Activated CD8-positive, alpha-beta T cell treated with anti-CD3 and anti-CD28 coated beads, Interleukin-2, amount 10 ng/mL, durations not matched to agents 7 days and 5 days (primary cell): ENCODE measurements at regions not wholly inside any gene's neighbourhood (a gene's known extent, or its start where the extent isn't known, plus 50 kb on each side); places are given as distances from the start of the nearest gene placed in this dataset.

Source experiments
- ATAC-seq: fragments of 150-1000 bp; cut with Tn5 transposase; one replicate; pipeline ENCODE4 v1.10.0; 2021; ENCODE audit warnings: moderate library complexity
- CTCF ChIA-PET: fragments of 350-600 bp; sonication (Branson Sonifier 250); formaldehyde crosslinking; loops from one replicate; lab custom pipeline; 2021; ENCODE audit warnings: antibody characterized with exemption; lab: Charles Lee
- POLR2A ChIA-PET: fragments of 350-600 bp; sonication (Branson Sonifier 250); formaldehyde crosslinking; loops from one replicate; lab custom pipeline; 2021; ENCODE audit warnings: antibody characterized with exemption; lab: Charles Lee
- DNase-seq: peaks from one replicate; pipeline ENCODE4 v3.0.0-alpha.2; 2020
- H3K27ac Mint-ChIP-seq: one replicate; pipeline ENCODE4 v1.8.0; 2021; ENCODE audit warnings: mild to moderate bottlenecking, mixed read lengths
- H3K27me3 Mint-ChIP-seq: one replicate; pipeline ENCODE4 v1.8.0; 2021; ENCODE audit warnings: low read depth, mixed read lengths
- H3K36me3 Mint-ChIP-seq: one replicate; pipeline ENCODE4 v1.8.0; 2021; ENCODE audit warnings: low read depth, mixed read lengths
- H3K4me1 Mint-ChIP-seq: one replicate; pipeline ENCODE4 v1.8.0; 2021; ENCODE audit warnings: low read depth, mixed read lengths
- H3K4me3 Mint-ChIP-seq: one replicate; pipeline ENCODE4 v1.8.0; 2021; ENCODE audit warnings: mild to moderate bottlenecking, mixed read lengths
- H3K9me3 Mint-ChIP-seq: one replicate; pipeline ENCODE4 v1.8.0; 2022; ENCODE audit warnings: mixed read lengths; ENCODE audit not compliant: insufficient read depth

DNA sequence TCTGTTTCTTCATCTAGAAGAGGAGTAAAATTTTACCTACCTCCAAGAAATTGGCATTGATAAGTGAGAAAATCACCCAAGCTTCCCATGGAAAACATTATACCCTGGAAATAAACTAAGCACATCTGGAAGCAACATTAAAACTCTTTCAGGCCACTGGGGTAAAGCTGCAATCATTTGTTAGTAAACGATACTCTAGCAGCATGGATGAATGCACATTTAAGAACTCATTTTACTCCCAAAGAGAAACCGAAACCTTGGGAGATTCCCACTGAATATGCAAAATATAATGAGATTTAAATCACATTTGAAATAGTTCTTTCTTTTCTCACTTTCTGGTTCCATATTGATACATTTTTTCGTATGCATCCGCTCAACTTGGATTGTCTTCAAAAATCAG lies 467.5 kb downstream of the EFNA5 start:
- no peak for ATAC-seq
- no peaks in the 10 kb centered on the region for H3K27me3 Mint-ChIP-seq
- no peak overlapping the region for H3K27ac Mint-ChIP-seq
- peaks cover 3% of the 10 kb centered on the region for H3K9me3 Mint-ChIP-seq
- DNase-seq: no peak
- ChIA-PET POLR2A (no interaction called here), CTCF (no interaction called here)
- no peak overlapping the region for H3K4me3 Mint-ChIP-seq
- H3K4me1 Mint-ChIP-seq: no peaks in the 10 kb centered on the region
- H3K36me3 Mint-ChIP-seq: no peaks in the 10 kb centered on the region

DNA sequence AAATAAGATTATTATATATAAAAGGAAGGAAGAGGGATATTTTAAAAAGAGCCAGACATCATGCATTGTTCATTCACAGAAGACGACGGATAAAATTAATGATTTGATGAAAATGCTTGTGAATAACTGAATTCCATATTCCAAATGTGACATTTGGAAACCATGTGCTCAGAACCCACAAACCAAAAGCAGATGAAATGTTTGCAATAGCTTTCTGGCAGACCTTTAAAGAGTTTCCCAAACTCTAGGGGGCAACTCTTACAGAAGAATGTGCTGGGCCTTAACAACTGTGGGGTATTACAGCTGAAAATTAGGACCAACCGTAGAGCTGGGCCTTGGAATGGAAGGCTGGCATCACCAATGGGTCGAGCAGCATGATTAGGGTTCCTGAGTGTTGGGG lies 471.0 kb downstream of the EFNA5 start:
- Mint-ChIP-seq H3K4me1 (no peaks in the 10 kb centered on the region), H3K4me3 (no peak overlapping the region), H3K27ac (no peak overlapping the region), H3K27me3 (no peaks in the 10 kb centered on the region), H3K9me3 (no peaks in the 10 kb centered on the region), H3K36me3 (no peaks in the 10 kb centered on the region)
- ChIA-PET CTCF (no interaction called here), POLR2A (no interaction called here)
- no peak for DNase-seq
- ATAC-seq: no peak

DNA sequence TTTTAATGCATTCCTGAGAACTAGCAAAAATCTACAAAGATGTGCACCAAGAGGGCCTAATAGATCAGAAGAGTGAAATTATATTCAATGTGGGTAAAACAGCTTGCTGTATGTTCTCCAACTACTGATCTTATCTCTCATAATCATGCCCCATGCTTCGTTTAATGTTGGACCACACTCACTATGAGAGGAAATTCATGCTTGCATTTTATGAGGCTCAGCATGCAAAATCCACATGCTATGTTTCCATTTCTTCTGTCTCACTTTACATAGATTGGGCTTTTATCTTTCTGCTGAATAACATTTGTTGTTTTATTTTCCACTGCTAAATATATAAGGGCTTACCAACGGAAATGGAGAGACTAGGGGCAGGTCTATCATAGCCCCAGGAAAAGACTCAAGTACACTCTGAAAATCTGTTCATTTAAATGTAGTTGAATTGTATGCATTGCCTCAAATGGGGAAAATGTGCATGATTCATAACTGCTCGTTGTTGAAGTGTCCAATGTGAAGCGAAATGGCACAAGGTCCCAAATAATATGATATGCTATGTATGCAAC lies 474.2 kb downstream of the EFNA5 start:
- ATAC-seq (no peak), DNase-seq (no peak)
- POLR2A ChIA-PET: no interaction called here
- Mint-ChIP-seq H3K9me3 (no peaks in the 10 kb centered on the region), H3K27me3 (no peaks in the 10 kb centered on the region), H3K36me3 (no peaks in the 10 kb centered on the region), H3K4me3 (no peak overlapping the region), H3K27ac (no peak overlapping the region), H3K4me1 (no peaks in the 10 kb centered on the region)
- CTCF ChIA-PET: no interaction called here

DNA sequence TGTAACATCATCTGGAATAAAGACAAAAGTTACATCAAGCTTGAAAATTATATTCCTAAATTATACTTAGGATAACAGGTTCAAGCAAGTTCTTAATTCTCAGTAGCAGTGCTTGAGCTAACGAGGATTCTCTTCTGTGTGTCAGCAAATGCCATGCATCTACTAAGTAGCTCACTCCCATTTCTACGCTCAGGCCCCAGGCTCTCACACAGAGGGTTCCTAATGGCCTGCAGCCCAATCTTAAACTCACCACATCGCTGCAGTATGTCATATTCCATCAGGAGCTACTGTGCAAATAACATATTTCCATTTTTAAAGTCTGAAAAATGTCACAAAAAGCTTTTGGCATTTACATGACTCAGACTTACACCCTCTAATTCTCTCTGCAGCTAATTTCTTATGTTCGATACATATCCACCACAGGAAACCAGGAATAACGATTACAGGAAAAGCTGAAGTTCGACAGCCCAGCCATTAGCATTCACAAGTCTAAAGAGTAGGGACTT lies 474.8 kb downstream of the EFNA5 start:
- Mint-ChIP-seq H3K36me3 (no peaks in the 10 kb centered on the region), H3K4me3 (no peak overlapping the region), H3K4me1 (no peaks in the 10 kb centered on the region), H3K27ac (no peak overlapping the region), H3K27me3 (no peaks in the 10 kb centered on the region), H3K9me3 (no peaks in the 10 kb centered on the region)
- DNase-seq: no peak
- no peak for ATAC-seq
- ChIA-PET POLR2A (no interaction called here), CTCF (interaction anchor here (0.6 kb wide), 1 partner anchor 1926 kb away, joined by 3 read pairs; no protein-coding TSS in a partner anchor)

DNA sequence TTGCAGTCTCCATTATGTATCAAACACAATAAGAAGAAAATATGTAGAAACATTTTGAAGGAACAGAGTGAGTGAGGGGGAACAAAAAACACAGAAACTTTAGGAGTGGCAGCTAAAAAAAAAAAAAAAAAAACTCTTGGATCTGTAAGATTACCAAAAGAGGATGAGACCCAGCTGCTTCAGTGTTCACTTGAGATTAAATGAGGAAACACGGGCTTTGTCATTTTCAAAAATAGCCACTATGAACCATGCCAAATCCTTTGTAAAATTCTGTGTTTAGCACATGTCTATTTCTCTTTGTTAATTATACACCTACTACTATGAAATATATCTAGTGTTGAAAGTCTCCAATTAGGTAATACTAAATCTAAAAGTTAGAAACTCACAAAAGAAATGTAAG lies 485.9 kb downstream of the EFNA5 start:
- Mint-ChIP-seq H3K36me3 (no peaks in the 10 kb centered on the region), H3K9me3 (no peaks in the 10 kb centered on the region), H3K27ac (no peak overlapping the region), H3K27me3 (no peaks in the 10 kb centered on the region), H3K4me3 (no peak overlapping the region), H3K4me1 (no peaks in the 10 kb centered on the region)
- POLR2A ChIA-PET: no interaction called here
- DNase-seq: no peak
- CTCF ChIA-PET: no interaction called here
- no peak for ATAC-seq

DNA sequence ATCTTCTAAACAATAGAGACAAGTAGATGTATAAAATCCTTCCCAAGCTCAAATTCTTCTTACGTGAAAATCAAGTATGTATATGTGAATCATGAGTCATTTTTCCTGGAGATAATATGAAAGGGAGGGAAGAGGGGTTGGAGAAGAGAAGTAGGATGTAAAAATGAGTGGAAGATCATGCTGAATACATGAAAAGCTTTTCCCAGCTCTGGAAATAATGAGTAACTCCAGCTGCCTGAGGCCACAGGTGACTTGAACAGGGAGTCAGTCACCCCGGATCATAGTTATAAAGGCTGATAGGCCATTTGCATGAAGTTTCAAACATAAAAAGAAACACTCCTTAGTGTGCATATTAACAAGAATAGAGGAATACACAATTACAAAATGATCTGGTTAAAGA lies 486.7 kb downstream of the EFNA5 start:
- CTCF ChIA-PET: no interaction called here
- no peaks in the 10 kb centered on the region for H3K27me3 Mint-ChIP-seq

DNA sequence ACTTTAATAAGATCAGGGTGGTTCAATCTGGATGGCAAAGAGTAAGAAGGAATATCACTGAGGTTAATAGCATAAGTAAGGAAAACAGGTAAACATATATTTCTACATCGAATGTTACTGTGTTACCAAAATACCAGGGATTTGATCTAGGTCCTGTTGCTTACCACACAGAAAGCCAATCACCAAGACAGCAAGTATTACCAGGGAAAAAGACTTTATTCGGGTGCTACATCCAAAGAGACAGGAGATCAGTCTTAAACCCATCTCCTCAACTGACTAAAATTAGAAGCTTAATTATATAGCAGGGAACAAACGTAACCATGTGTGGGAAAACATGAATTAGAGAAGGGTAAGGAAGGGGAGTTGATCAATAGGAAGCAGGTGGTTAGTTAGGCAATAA lies 500.1 kb downstream of the EFNA5 start:
- ChIA-PET POLR2A (no interaction called here), CTCF (no interaction called here)
- Mint-ChIP-seq H3K27me3 (no peaks in the 10 kb centered on the region), H3K36me3 (no peaks in the 10 kb centered on the region), H3K27ac (no peak overlapping the region), H3K9me3 (peaks cover 7% of the 10 kb centered on the region), H3K4me1 (no peaks in the 10 kb centered on the region), H3K4me3 (no peak overlapping the region)
- no peak for ATAC-seq
- DNase-seq: no peak

More for the DNA sequence above, 486.7 kb downstream of the EFNA5 start:
- no peaks in the 10 kb centered on the region for H3K4me1 Mint-ChIP-seq
- POLR2A ChIA-PET: no interaction called here
- no peaks in the 10 kb centered on the region for H3K36me3 Mint-ChIP-seq
- DNase-seq: no peak
- no peak for ATAC-seq
- no peak overlapping the region for H3K4me3 Mint-ChIP-seq
- no peaks in the 10 kb centered on the region for H3K9me3 Mint-ChIP-seq
- H3K27ac Mint-ChIP-seq: no peak overlapping the region

DNA sequence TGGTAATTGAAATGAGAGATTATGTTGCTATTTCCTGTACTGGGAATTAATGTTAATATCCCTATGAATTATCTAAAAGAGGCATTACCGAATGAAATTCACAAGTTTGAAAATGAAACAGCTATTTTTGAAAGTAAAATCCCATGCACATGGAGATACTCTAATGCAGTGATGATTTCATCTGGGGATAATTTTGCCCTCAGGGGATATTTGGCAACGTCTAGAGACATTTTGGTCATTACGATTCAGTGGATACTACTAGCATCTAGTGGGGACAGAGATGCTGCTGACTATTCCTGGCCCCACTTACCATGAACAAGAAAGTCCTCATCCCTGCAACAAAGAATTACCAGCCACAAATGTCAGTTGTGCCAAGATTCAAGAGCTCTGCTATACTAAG lies 500.9 kb downstream of the EFNA5 start:
- H3K4me3 Mint-ChIP-seq: no peak overlapping the region

DNA sequence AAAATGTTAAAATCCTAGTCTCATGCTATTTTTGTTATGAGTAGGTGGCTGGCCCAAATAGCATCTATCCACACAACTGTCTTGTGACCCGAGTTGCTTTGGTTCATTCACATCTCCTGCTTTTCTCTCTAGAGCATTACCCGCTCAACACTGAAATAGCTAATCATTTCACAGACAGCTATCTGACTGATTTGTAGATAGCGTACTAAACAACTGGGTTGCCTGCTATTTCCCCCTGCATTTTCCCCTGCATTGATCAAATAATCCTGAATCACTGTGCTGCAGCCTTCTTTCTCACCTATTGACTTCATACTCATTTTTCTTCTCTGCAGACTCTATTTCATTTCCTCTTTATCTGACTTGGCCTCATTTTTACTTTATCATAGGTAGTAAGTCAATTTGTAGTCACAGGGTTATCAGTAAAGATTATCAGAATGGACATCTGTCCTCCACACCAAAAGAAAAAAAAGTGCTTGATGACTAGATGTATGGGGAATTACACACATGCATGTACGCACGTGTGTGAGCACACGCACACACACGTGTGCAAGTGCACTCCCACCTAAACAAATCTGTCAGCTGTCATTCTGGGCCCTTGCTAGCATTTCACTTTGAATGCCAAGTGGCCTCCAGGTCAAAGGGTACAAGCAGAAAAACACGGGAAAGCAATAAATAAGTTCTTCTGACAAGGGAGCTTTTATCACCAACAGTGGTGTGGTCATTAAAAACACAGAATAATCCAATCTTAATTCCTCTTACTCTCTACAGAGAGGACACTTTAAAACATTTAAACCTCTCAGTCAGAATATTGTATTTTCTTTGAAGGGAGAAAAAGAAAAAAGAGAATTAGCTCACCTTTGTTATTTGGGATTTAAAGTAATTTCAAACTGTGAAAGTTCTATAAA lies 501.6 kb downstream of the EFNA5 start:
- POLR2A ChIA-PET: no interaction called here

More for the DNA sequence above, 500.9 kb downstream of the EFNA5 start:
- DNase-seq: no peak
- H3K27me3 Mint-ChIP-seq: no peaks in the 10 kb centered on the region
- peaks cover 7% of the 10 kb centered on the region for H3K9me3 Mint-ChIP-seq
- no peak for ATAC-seq
- H3K36me3 Mint-ChIP-seq: no peaks in the 10 kb centered on the region
- POLR2A ChIA-PET: no interaction called here
- H3K27ac Mint-ChIP-seq: no peak overlapping the region
- no peaks in the 10 kb centered on the region for H3K4me1 Mint-ChIP-seq
- CTCF ChIA-PET: no interaction called here

DNA sequence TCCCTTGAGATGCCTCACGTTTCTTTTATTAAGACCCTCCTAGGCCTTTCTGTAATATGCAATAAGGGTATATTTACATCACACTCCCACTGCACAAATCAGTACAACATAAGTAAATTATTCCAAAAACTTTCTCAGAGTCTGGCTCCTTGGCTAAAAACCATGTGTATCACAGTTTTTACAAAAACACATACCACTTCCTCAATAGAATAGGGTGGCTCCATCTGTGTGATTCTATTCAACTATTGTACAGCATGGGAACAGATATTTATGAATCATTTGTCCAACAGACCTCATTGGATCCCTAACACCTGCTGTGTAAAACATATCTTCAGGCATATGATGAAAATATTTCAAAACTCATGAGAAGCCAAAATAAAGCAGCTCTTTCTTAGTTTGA lies 502.7 kb downstream of the EFNA5 start:
- DNase-seq (no peak), ATAC-seq (no peak)
- ChIA-PET POLR2A (no interaction called here), CTCF (no interaction called here)
- no peaks in the 10 kb centered on the region for H3K36me3 Mint-ChIP-seq
- H3K27me3 Mint-ChIP-seq: no peaks in the 10 kb centered on the region
- H3K27ac Mint-ChIP-seq: no peak overlapping the region
- H3K4me1 Mint-ChIP-seq: no peaks in the 10 kb centered on the region
- H3K4me3 Mint-ChIP-seq: no peak overlapping the region
- peaks cover 7% of the 10 kb centered on the region for H3K9me3 Mint-ChIP-seq

More for the DNA sequence above, 501.6 kb downstream of the EFNA5 start:
- Mint-ChIP-seq H3K9me3 (peaks cover 7% of the 10 kb centered on the region), H3K36me3 (no peaks in the 10 kb centered on the region), H3K4me3 (no peak overlapping the region), H3K27me3 (no peaks in the 10 kb centered on the region), H3K27ac (no peak overlapping the region), H3K4me1 (no peaks in the 10 kb centered on the region)
- ATAC-seq (no peak), DNase-seq (no peak)
- CTCF ChIA-PET: no interaction called here

DNA sequence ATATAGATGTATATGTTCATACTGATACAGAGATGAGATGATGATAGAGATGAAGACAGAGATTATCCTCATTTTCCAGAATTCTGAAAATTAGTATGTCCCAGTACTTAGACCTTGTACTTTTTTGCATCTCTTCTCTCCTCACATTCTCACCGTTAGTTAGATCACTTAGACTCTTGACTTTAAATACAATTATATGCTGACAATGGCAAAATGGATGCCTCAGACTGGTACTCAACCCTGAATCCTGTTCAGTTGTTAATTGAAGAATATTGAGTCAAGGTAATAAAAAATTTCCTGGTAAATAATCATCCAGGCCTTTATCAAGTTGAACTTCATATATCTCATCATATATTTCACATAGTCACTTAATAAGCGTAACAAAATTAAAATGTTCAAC lies 505.4 kb downstream of the EFNA5 start:
- POLR2A ChIA-PET: no interaction called here
- H3K4me1 Mint-ChIP-seq: no peaks in the 10 kb centered on the region
- no peak for ATAC-seq
- H3K4me3 Mint-ChIP-seq: no peak overlapping the region
- DNase-seq: no peak
- H3K36me3 Mint-ChIP-seq: no peaks in the 10 kb centered on the region
- CTCF ChIA-PET: no interaction called here
- peaks cover 7% of the 10 kb centered on the region for H3K9me3 Mint-ChIP-seq
- no peak overlapping the region for H3K27ac Mint-ChIP-seq
- H3K27me3 Mint-ChIP-seq: no peaks in the 10 kb centered on the region

DNA sequence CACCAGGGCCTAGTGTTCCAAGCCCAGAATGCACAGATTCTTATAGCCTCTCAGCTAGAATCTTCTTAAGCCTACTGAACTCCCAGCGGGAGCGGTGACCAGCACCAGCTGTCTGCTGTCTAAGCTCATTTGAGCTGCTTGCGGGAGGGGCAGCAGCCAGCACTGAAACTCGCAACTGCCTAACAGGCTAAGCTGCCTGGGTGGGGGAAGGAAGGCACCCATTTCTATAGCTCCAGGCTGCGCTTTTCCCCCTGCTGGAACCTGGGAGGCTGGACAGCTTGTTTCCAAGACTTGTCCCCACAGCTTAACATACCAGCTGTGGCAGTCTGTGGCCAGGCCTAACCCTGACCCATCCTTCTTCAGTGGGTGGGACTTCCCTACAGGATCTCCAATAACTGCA lies 512.9 kb downstream of the EFNA5 start:
- ChIA-PET CTCF (no interaction called here), POLR2A (no interaction called here)
- H3K27ac Mint-ChIP-seq: no peak overlapping the region
- no peaks in the 10 kb centered on the region for H3K4me1 Mint-ChIP-seq
- no peaks in the 10 kb centered on the region for H3K27me3 Mint-ChIP-seq
- DNase-seq (no peak), ATAC-seq (no peak)
- no peak overlapping the region for H3K4me3 Mint-ChIP-seq
- no peaks in the 10 kb centered on the region for H3K9me3 Mint-ChIP-seq
- H3K36me3 Mint-ChIP-seq: no peaks in the 10 kb centered on the region
